ENCODE measurements at regions not wholly inside any gene's neighbourhood (a gene's known extent, or its start where the extent isn't known, plus 50 kb on each side); places are given as distances from the start of the nearest gene placed in this dataset.

- peaks cover 5% of the 10 kb centered on the region for H3K4me1 ChIP-seq
- no peaks in the 10 kb centered on the region for H3K36me3 Mint-ChIP-seq
- H3K4me3 Mint-ChIP-seq = no peak overlapping the region
- no peaks in the 10 kb centered on the region for H3K9me3 Mint-ChIP-seq
- no peak overlapping the region for H3K4me3 ChIP-seq
- peaks cover 31% of the 10 kb centered on the region for H3K4me1 Mint-ChIP-seq
- no peak overlapping the region for H3K9ac ChIP-seq
- H3K4me2 ChIP-seq = no peak overlapping the region
- H3K27me3 Mint-ChIP-seq (ENCODE audit: insufficient read depth, low read depth) = peaks cover 9% of the 10 kb centered on the region
- no peak overlapping the region for H3K27ac ChIP-seq
- H3K9me3 ChIP-seq (ENCODE audit: low read depth) = no peaks in the 10 kb centered on the region
- no peak overlapping the region for H3K27ac Mint-ChIP-seq
- no peaks in the 10 kb centered on the region for H4K20me1 ChIP-seq (ENCODE audit: low read depth)
- no peaks in the 10 kb centered on the region for H3K36me3 ChIP-seq
- no peaks in the 10 kb centered on the region for H3K27me3 ChIP-seq
- TF ChIP-seq, protein P1, sequence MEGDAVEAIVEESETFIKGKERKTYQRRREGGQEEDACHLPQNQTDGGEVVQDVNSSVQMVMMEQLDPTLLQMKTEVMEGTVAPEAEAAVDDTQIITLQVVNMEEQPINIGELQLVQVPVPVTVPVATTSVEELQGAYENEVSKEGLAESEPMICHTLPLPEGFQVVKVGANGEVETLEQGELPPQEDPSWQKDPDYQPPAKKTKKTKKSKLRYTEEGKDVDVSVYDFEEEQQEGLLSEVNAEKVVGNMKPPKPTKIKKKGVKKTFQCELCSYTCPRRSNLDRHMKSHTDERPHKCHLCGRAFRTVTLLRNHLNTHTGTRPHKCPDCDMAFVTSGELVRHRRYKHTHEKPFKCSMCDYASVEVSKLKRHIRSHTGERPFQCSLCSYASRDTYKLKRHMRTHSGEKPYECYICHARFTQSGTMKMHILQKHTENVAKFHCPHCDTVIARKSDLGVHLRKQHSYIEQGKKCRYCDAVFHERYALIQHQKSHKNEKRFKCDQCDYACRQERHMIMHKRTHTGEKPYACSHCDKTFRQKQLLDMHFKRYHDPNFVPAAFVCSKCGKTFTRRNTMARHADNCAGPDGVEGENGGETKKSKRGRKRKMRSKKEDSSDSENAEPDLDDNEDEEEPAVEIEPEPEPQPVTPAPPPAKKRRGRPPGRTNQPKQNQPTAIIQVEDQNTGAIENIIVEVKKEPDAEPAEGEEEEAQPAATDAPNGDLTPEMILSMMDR (IDR thresholded peaks at IDR 0.05) = no peak
- TF ChIP-seq EZH2 (IDR thresholded peaks at IDR 0.05) (no peak), EZH2phosphoT487 (IDR thresholded peaks at IDR 0.05) (no peak)
- H2AFZ ChIP-seq (replicated peaks) = no peak overlapping the region
- DNase-seq (ENCODE audit: low spot score) = no peak
- H3F3A ChIP-seq (ENCODE audit: low read depth) = no peaks in the 10 kb centered on the region
- no peaks in the 10 kb centered on the region for H3K79me2 ChIP-seq (ENCODE audit: low read depth)
These were observed 57.8 kb upstream of the TAGAP start for GRCh38 chr6:159102373-159103160.

GRCh38 chr6:159101656-159102055 is 56.9 kb upstream of the TAGAP start:
- no peak overlapping the region for H3K27ac Mint-ChIP-seq
- Histone ChIP-seq H3F3A (ENCODE audit: low read depth) (no peaks in the 10 kb centered on the region), H3K4me2 (no peak overlapping the region), H3K79me2 (ENCODE audit: low read depth) (no peaks in the 10 kb centered on the region), H2AFZ (replicated peaks) (no peak overlapping the region), H3K4me1 (no peaks in the 10 kb centered on the region), H3K9ac (no peak overlapping the region), H3K36me3 (no peaks in the 10 kb centered on the region), H3K27ac (no peak overlapping the region), H3K9me3 (ENCODE audit: low read depth) (no peaks in the 10 kb centered on the region), H3K27me3 (no peaks in the 10 kb centered on the region), H4K20me1 (ENCODE audit: low read depth) (no peaks in the 10 kb centered on the region), H3K4me3 (no peak overlapping the region)
- H3K4me1 Mint-ChIP-seq = peaks cover 26% of the 10 kb centered on the region
- no peaks in the 10 kb centered on the region for H3K9me3 Mint-ChIP-seq
- no peak for TF ChIP-seq EZH2phosphoT487 (IDR thresholded peaks at IDR 0.05)
- TF ChIP-seq, protein P1 (IDR thresholded peaks at IDR 0.05) = no peak
- no peak for TF ChIP-seq EZH2 (IDR thresholded peaks at IDR 0.05)
- H3K4me3 Mint-ChIP-seq = no peak overlapping the region
- no peaks in the 10 kb centered on the region for H3K36me3 Mint-ChIP-seq
- H3K27me3 Mint-ChIP-seq (ENCODE audit: insufficient read depth, low read depth) = peaks cover 7% of the 10 kb centered on the region
- DNase-seq (ENCODE audit: low spot score) = no peak

DNA sequence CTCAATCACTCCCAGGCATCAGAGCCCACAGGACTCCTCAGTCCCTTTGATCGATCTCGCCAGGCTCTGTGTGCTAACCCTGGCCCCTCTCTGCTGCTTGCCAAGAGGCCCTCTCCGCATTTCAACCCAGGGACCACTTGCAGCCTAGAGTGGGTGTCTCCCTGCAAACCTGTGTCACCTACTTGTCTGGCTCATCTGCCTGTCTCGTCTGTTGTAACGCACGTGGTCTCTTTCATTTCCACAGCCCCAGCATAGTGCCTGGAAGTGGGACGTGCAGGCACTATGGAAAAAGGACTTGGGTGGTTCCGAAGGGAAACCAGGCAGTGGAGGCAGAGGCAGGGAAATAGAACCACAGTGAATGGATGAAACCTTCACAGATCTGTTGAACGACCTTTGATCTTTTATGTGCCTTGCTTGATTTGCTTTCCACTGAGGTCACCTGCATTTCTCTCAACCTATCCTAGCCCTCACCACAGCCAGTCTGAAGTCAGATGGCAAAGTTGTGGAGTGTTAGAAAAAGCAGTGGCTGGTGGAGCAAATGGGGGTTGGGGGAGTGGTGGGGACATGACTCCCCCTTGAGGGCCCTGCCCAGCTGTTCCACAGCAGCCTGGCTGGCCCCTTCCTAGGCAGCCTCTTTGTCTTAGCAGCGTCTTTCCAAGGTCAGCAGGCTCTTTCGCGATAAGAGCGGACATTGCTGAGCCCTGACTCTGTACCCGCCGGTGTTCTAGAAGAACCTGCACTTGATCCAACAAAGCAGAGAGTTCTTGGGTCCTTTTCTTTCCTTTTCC is 55.8 kb upstream of the TAGAP start:
- H3K4me3 ChIP-seq = no peak overlapping the region
- H3F3A ChIP-seq (ENCODE audit: low read depth) = no peaks in the 10 kb centered on the region
- Mint-ChIP-seq H3K9me3 (no peaks in the 10 kb centered on the region), H3K4me3 (no peak overlapping the region), H3K27me3 (ENCODE audit: insufficient read depth, low read depth) (peaks cover 8% of the 10 kb centered on the region), H3K36me3 (no peaks in the 10 kb centered on the region), H3K4me1 (peaks cover 28% of the 10 kb centered on the region), H3K27ac (peak overlapping the region; percentile 36)
- no peaks in the 10 kb centered on the region for H3K4me1 ChIP-seq
- TF ChIP-seq EZH2 (IDR thresholded peaks at IDR 0.05) (no peak), EZH2phosphoT487 (IDR thresholded peaks at IDR 0.05) (no peak)
- TF ChIP-seq, protein P1 (IDR thresholded peaks at IDR 0.05) = no peak
- H3K79me2 ChIP-seq (ENCODE audit: low read depth) = no peaks in the 10 kb centered on the region
- H3K36me3 ChIP-seq = no peaks in the 10 kb centered on the region
- H3K27me3 ChIP-seq = no peaks in the 10 kb centered on the region
- no peak overlapping the region for H3K27ac ChIP-seq
- H2AFZ ChIP-seq (replicated peaks) = peak overlapping the region; percentile 26
- H3K9me3 ChIP-seq (ENCODE audit: low read depth) = no peaks in the 10 kb centered on the region
- DNase-seq (ENCODE audit: low spot score) = no peak
- no peak overlapping the region for H3K9ac ChIP-seq
- H3K4me2 ChIP-seq = no peak overlapping the region
- no peaks in the 10 kb centered on the region for H4K20me1 ChIP-seq (ENCODE audit: low read depth)
